ENCODE measurements at regions not wholly inside any gene's neighbourhood (a gene's known extent, or its start where the extent isn't known, plus 50 kb on each side); places are given as distances from the start of the nearest gene placed in this dataset.

DNA sequence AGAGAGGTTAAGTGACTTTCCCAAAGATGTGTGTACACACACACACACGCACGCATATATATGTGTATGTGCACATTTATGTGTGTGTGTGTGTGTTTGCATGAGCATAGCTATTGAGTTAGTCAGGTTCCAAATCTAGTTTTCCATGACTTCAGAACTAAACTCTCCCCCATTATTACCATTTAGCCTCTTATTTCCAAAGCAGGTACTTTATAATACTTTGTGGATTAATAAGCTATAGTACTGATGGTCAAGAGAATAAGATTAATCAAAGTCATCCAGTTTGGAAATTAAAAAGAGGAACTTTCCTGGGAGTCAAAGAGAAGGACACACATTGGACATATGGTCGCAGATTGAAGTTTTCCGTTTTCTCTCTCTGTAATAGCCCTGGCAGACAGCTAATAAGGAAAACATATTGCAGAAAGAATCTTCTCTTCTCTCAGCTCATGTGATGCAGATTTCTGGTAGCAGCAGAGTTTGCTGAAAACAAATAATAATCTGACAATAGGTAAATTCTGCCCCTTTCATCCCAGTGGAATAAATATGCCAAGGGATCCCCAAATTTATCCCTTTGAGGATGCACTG is 410.9 kb upstream of the TCF4 start:
- TF ChIP-seq POLR2A (IDR thresholded peaks at IDR 0.05), result no peak
- TF ChIP-seq, protein P1, sequence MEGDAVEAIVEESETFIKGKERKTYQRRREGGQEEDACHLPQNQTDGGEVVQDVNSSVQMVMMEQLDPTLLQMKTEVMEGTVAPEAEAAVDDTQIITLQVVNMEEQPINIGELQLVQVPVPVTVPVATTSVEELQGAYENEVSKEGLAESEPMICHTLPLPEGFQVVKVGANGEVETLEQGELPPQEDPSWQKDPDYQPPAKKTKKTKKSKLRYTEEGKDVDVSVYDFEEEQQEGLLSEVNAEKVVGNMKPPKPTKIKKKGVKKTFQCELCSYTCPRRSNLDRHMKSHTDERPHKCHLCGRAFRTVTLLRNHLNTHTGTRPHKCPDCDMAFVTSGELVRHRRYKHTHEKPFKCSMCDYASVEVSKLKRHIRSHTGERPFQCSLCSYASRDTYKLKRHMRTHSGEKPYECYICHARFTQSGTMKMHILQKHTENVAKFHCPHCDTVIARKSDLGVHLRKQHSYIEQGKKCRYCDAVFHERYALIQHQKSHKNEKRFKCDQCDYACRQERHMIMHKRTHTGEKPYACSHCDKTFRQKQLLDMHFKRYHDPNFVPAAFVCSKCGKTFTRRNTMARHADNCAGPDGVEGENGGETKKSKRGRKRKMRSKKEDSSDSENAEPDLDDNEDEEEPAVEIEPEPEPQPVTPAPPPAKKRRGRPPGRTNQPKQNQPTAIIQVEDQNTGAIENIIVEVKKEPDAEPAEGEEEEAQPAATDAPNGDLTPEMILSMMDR (IDR thresholded peaks at IDR 0.05), result no peak
